ENCODE measurements at regions not wholly inside any gene's neighbourhood (a gene's known extent, or its start where the extent isn't known, plus 50 kb on each side); places are given as distances from the start of the nearest gene placed in this dataset.

GRCh38 chr4:167550021-167550420 lies 315.7 kb upstream of the SPOCK3 start:
- DNase-seq (ENCODE audit: low read depth in 1 of 2, low spot score in 1 of 2) (no peak), ATAC-seq (no peak), FAIRE-seq (no peak)
- 22% methylated on average over 5 of the region's 5 CpGs for WGBS (ENCODE audit: missing lambda C conversion rate)
- Histone ChIP-seq H3K9me3 (no peaks in the 10 kb centered on the region), H3K27ac (no peak overlapping the region), H3K4me1 (no peaks in the 10 kb centered on the region), H3K4me2 (no peak overlapping the region), H3K4me3 (no peak overlapping the region)
- CTCF ChIA-PET, result no interaction called here
- no peak for TF ChIP-seq MYC (IDR thresholded peaks at IDR 0.05; ENCODE audit: borderline replicate concordance, low read length)
- TF ChIP-seq NR3C1 (IDR thresholded peaks at IDR 0.05), result no peak
- no peak for TF ChIP-seq HDAC2 (IDR thresholded peaks at IDR 0.05)
- TF ChIP-seq NFE2L2 (conservative IDR thresholded peaks at IDR 0.05; ENCODE audit: low read length), result no peak
- no peak for TF ChIP-seq TP53 (CRISPR knock-in tag; IDR thresholded peaks at IDR 0.05)
- no peak for TF ChIP-seq CBX8 (IDR thresholded peaks at IDR 0.05)
- POLR2A ChIA-PET, result no interaction called here

GRCh38 chr4:167555338-167556022 lies 321.2 kb upstream of the SPOCK3 start:
- no peak overlapping the region for H3K4me3 ChIP-seq
- no peak for TF ChIP-seq ZFP36 (IDR thresholded peaks at IDR 0.05; ENCODE audit: borderline replicate concordance, partially characterized antibody)
- TF ChIP-seq POLR2AphosphoS2 (conservative IDR thresholded peaks at IDR 0.05; ENCODE audit: low read length), result no peak
- TF ChIP-seq USF2 (IDR thresholded peaks at IDR 0.05), result no peak
- no peak for TF ChIP-seq TFCP2L1 (CRISPR knock-in tag; IDR thresholded peaks at IDR 0.05)
- TF ChIP-seq EHF (CRISPR knock-in tag; IDR thresholded peaks at IDR 0.05), result no peak
- TF ChIP-seq CHD4 (IDR thresholded peaks at IDR 0.05; ENCODE audit: borderline replicate concordance), result no peak
- no peak for TF ChIP-seq CEBPB (IDR thresholded peaks at IDR 0.05)
- TF ChIP-seq HDAC2 (IDR thresholded peaks at IDR 0.05), result no peak
- no peak for TF ChIP-seq E2F6 (IDR thresholded peaks at IDR 0.05; ENCODE audit: borderline replicate concordance, low read depth)
- no peak for TF ChIP-seq ATOH8 (CRISPR knock-in tag; IDR thresholded peaks at IDR 0.05; ENCODE audit: low read depth)
- no peak for TF ChIP-seq HEYL (CRISPR knock-in tag; IDR thresholded peaks at IDR 0.05)
- H3K9me3 ChIP-seq, result no peaks in the 10 kb centered on the region
- 46% methylated on average over 3 of the region's 3 CpGs for WGBS (ENCODE audit: missing lambda C conversion rate)
- H3K4me2 ChIP-seq, result no peak overlapping the region
- no peak overlapping the region for H3K27ac ChIP-seq
- no peaks in the 10 kb centered on the region for H3K4me1 ChIP-seq
- DNase-seq (ENCODE audit: low read depth in 1 of 2, low spot score in 1 of 2) (peak in 1 of 2 experiments; percentile 2), ATAC-seq (no peak), FAIRE-seq (no peak)
- ChIA-PET POLR2A (no interaction called here), CTCF (no interaction called here)

- no peak overlapping the region for H3K27ac ChIP-seq
- DNase-seq (ENCODE audit: low read depth in 1 of 2, low spot score in 1 of 2) (no peak), FAIRE-seq (no peak), ATAC-seq (no peak)
- H3K9me3 ChIP-seq, result no peaks in the 10 kb centered on the region
- H3K4me2 ChIP-seq, result no peak overlapping the region
- 2% methylated on average over 2 of the region's 2 CpGs for WGBS (ENCODE audit: missing lambda C conversion rate)
- H3K4me1 ChIP-seq, result no peaks in the 10 kb centered on the region
- TF ChIP-seq ZFP36 (IDR thresholded peaks at IDR 0.05; ENCODE audit: borderline replicate concordance, partially characterized antibody), result peak; percentile 75
- TF ChIP-seq SMC3 (IDR thresholded peaks at IDR 0.05), result no peak
- ChIA-PET CTCF (no interaction called here), POLR2A (no interaction called here)
- no peak overlapping the region for H3K4me3 ChIP-seq
These were observed 344.6 kb upstream of the SPOCK3 start for GRCh38 chr4:167578906-167579305.

GRCh38 chr4:167581449-167581965 lies 347.2 kb upstream of the SPOCK3 start:
- 36% methylated on average over 5 of the region's 19 CpGs for WGBS (ENCODE audit: missing lambda C conversion rate)
- FAIRE-seq (no peak), DNase-seq (ENCODE audit: low read depth in 1 of 2, low spot score in 1 of 2) (no peak), ATAC-seq (no peak)
- Histone ChIP-seq H3K4me2 (no peak overlapping the region), H3K4me1 (no peaks in the 10 kb centered on the region), H3K27ac (no peak overlapping the region), H3K9me3 (no peaks in the 10 kb centered on the region), H3K4me3 (no peak overlapping the region)
- TF ChIP-seq FOSL2 (IDR thresholded peaks at IDR 0.05) (no peak), FOSL2 (CRISPR knock-in tag; IDR thresholded peaks at IDR 0.05) (no peak), RFX5 (IDR thresholded peaks at IDR 0.05) (no peak), JUNB (IDR thresholded peaks at IDR 0.05) (no peak), RARB (CRISPR knock-in tag; IDR thresholded peaks at IDR 0.05) (no peak), RNF2 (IDR thresholded peaks at IDR 0.05; ENCODE audit: borderline replicate concordance, low read depth) (no peak), EP300 (IDR thresholded peaks at IDR 0.05) (no peak), USF2 (IDR thresholded peaks at IDR 0.05) (no peak), TP53 (CRISPR knock-in tag; IDR thresholded peaks at IDR 0.05) (no peak), MAFK (IDR thresholded peaks at IDR 0.05; ENCODE audit: partially characterized antibody) (no peak), ZFP36 (IDR thresholded peaks at IDR 0.05; ENCODE audit: borderline replicate concordance, partially characterized antibody) (no peak), FOSB (CRISPR knock-in tag; IDR thresholded peaks at IDR 0.05) (no peak), RCOR1 (IDR thresholded peaks at IDR 0.05; ENCODE audit: low read depth, low read length) (no peak), ZSCAN20 (CRISPR knock-in tag; IDR thresholded peaks at IDR 0.05) (no peak), KDM5A (IDR thresholded peaks at IDR 0.05) (no peak)
- ChIA-PET POLR2A (no interaction called here), CTCF (no interaction called here)

Data from A549 (cell line).